GM21576 (cell line): ENCODE measurements at regions not wholly inside any gene's neighbourhood (a gene's known extent, or its start where the extent isn't known, plus 50 kb on each side); places are given as distances from the start of the nearest gene placed in this dataset.

Source experiments
- ATAC-seq: cut with Tn5 transposase; IDR thresholded peaks from one replicate; pipeline ENCODE4 v1.9.1; 2021; ENCODE audit warnings: mild to moderate bottlenecking, moderate library complexity; ENCODE audit not compliant: unreplicated experiment

GRCh38 chr13:23980160-23980551 is 82.9 kb upstream of the C1QTNF9B start:
- ATAC-seq, result peak; percentile 86

DNA sequence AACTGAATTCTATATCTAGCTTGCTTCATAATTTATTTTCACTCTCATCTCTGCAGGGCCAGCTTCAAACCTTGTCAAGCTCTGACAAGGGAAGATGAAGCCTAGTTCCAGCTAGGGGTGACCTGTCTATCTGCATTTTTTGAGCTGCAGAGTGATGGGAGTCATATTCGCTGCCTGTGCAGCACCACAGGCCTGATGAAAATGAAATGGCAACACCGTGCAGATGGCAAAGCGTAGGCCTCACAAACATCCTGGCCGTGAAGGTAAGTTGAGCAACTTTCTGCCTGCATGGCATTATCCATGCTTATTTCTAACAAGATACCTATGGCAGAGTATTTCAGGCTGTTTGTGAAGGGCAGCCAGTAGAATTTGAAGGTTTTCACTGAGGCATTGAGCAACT is 86.4 kb upstream of the C1QTNF9B start:
- ATAC-seq, result no peak

GRCh38 chr13:23984546-23984945 is 87.2 kb upstream of the C1QTNF9B start:
- no peak for ATAC-seq

GRCh38 chr13:23985060-23985459 is 87.8 kb upstream of the C1QTNF9B start:
- no peak for ATAC-seq

- ATAC-seq, result no peak
These were observed 88.5 kb upstream of the C1QTNF9B start for GRCh38 chr13:23985839-23986238.

- ATAC-seq, result no peak
These were observed 89.3 kb upstream of the C1QTNF9B start for GRCh38 chr13:23986619-23987018.

DNA sequence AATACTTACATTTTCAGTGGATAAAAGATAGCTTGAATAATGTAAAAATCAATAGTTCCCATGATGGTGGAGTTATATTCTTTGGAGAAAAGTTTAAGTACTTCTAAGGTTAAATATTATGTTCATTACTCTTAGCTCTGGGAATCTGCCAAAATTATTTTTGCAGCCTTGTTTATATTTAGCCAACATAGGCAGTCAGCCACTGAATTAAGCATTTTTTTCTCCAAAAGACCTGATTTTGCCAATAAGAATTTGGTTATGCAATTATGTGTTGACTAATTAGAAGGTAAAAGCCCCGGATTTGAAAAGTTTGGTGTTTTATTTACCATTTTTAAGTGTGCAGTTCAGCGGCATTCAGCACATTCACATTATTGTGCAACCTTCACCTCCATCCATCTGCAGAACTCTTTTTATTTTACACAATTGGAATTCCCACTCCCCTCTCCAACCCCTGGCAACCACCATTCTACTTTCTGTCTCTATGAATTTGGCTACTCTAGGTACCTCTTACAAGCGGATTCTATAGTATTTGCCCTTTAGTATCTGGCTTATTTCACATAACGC is 90.1 kb upstream of the C1QTNF9B start:
- no peak for ATAC-seq

DNA sequence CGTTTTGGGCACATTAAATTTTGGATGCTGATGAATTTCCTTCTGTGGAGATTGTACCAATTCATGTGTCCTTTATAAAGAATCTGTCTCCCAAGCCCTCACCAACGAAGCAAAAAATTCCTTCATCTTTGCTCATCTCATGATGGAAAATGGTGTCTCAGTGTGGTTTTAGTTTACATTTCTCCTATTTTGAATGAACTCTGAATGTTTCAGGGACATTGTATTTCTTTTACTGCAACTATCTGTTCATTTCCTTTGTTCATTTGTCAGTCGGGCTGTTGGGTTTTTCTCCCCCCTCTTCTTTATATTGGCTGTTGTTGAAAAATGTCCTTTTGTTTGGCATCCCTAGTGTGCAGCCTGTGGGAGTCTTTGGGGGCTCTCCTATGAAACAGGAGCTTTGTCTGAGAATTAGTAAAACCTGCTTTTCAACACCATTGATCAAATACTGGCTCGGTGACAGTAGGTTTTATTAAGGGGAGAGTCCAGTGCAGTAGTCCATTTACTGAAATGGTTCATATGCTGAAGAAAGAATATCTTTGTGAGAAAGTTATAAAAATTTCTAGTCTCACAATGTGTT is 91.3 kb upstream of the C1QTNF9B start:
- ATAC-seq, result no peak

DNA sequence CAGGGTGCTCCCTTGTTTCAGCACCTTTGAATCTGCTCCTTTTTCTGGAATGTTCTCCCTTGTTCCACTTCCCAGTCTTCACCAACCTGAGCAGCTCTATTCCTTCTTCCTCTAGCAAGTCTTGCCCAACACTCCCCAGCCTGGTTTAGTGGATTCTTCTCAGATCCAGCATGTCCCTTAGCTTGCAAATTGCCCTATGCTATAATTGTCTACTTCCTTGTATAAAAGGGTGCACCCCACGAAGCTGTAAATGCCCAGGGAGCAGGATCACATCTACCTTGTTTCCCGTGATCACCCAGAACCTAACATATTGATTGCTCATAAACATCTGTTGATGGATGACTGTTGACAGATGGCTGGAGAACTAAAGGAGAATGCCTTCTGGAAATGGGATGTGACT is 93.2 kb upstream of the C1QTNF9B start:
- no peak for ATAC-seq

DNA sequence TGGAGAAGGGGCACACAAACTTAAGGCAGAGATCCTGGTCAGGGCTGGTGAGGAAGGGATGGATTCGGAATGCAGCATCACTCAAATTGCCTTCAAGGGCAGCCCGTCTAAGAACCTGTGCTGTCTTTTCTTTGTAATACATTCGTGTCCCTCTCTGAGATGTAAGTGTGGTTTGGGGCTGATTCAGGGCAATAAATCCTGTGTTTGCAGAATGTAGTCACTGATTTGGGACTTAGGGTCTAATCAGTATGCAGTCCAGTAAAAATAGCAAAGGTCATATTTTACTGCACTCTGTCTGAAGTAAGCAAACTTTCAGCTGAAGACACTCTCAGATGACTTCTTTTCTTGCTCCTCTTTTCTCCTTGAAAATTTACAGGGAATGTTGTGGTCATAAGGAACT is 93.8 kb upstream of the C1QTNF9B start:
- ATAC-seq, result no peak

DNA sequence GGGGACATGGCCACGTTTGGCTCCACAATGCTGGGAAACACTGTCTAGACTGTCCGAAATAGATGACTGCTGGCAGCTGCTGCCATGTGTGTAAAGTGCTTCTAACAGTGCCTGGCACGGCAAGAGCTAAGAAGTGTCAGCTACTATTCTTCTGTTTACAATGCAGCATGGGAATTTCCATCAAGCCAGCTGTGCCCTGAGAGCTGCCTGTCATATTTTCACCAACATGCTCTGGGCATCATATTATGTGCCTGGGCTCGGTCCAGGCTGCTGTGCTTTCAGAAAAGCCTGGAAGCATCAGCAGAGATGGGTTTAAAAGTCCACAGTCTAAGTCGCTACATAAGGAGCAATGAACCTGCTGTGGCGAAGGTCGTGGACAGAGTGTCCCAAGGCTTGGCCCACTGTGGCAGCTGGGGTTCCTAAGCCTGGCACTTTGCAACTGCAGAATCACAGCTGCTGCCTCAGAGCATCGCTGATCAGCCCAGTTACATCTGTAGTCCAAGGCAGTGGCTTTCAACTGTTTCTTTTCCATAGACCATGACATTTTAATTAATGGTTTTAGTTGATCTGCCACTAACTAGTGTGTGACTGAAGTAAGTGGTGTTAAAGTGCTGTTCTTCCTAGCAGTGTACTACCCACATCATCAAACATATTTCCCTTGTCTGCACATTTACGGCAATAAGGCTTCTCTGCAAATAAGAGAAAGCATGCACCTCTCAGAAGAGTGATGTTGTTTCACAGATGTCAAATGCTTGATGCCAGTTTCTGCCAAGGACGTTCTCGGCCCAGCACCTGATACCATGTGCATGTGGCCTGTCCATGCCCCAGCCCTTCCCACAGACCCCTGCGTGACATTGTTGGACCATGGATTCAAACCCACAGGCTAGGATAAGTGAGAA is 95.7 kb upstream of the C1QTNF9B start:
- no peak for ATAC-seq

DNA sequence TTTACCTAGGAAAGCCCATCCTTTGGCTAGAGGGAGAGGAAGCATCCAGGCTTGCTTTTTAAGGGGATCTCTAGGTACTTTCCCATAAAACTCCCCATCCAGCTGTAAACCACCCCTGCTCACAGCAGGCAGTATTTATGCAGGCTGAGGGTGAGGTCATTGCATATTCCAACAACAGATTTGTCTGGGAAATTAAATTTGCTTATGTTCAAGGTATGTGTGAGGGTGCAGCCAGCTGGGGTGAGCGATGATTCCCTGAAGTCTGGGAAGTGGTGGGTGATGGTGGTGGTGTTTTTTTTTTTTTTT is 96.3 kb upstream of the C1QTNF9B start:
- no peak for ATAC-seq

- ATAC-seq, result no peak
These were observed 98.2 kb upstream of the C1QTNF9B start for GRCh38 chr13:23995283-23996073.

- ATAC-seq, result no peak
These were observed 99.2 kb upstream of the C1QTNF9B start for GRCh38 chr13:23996456-23996855.

GRCh38 chr13:23999424-23999823 is 102.1 kb upstream of the C1QTNF9B start:
- no peak for ATAC-seq

DNA sequence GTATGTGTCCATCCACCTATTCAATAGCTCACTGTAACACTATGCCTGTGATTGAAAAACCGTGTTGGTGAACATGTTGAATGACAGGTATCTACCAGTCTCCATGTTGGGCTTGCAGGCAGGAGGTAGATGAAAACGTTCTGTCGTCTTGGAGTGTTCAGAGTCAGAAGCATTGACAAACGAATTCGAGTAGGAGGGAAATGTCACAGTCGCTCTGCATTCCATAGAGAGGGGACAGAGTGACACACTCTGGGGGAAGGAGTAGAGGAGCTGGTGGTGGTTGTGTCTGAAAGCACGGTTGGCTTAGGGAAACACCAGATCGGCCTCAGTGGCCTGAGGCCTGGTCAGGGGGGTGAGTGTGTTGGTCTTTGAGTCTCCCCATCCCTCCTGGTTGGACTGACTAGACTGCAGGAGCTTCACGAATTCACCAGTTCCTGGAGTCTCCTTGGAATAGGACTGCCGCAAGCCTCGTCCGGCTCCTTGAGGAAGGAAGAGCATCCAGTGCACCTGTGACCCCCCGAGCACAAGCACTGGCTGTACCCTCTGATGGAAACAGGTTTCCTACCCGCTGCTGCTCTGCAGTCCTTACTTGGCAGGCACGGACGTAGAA is 105.0 kb upstream of the C1QTNF9B start:
- no peak for ATAC-seq

- ATAC-seq, result no peak
These were observed 107.0 kb upstream of the C1QTNF9B start for GRCh38 chr13:24004142-24004899.

DNA sequence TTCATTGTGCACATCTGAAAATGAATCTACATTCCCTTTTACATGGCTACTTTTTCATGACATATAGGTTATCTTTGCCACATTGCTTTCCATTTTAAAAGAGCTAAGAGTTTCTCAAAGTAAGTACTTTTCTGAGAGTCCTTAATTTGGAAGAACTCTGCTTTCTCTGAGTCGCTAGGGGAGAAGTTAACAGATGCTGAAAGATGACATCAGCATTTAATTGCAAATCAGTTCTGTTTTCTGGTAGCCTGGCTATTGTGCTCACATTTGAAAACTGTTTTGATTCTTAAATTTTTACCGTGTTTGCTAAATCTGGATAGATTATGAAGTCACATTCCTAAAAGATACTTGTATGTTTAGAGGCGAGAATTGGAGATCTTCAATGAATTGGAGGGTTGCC is 107.7 kb upstream of the C1QTNF9B start:
- ATAC-seq, result no peak

- no peak for ATAC-seq
These were observed 108.5 kb upstream of the C1QTNF9B start for GRCh38 chr13:24005755-24006281.
